ENCODE measurements at regions not wholly inside any gene's neighbourhood (a gene's known extent, or its start where the extent isn't known, plus 50 kb on each side); places are given as distances from the start of the nearest gene placed in this dataset.

DNA sequence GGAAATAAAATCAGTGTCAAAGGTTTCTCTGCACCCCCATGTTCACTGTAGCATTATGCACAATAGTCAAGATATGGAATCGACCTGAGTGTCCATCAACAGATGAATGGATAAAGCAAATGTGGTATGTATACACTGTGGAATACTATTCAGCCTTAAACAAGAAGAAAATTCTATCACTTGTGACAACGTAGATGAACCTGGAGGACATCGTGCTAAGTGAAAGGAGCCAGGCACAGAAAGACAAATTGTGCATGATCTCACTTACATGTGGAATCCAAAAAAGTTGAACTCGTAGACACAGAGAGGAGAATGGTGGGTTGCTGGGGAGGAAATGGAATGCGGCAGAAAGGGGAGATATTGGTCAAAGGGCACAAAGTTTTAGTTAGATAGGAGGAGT is 136.3 kb upstream of the ESR1 start:
- H3K9me3 ChIP-seq = no peaks in the 10 kb centered on the region
- H3K27me3 ChIP-seq = no peaks in the 10 kb centered on the region
- 79 to 85% methylated on average over 5 of the region's 5 CpGs for WGBS, 2 donors (ENCODE audit: low coverage in 1 of 2)
- H3K36me3 ChIP-seq = no peaks in the 10 kb centered on the region
- H3K4me3 ChIP-seq = no peak overlapping the region
- no peak overlapping the region for H3K27ac ChIP-seq
- TF ChIP-seq, protein P1, sequence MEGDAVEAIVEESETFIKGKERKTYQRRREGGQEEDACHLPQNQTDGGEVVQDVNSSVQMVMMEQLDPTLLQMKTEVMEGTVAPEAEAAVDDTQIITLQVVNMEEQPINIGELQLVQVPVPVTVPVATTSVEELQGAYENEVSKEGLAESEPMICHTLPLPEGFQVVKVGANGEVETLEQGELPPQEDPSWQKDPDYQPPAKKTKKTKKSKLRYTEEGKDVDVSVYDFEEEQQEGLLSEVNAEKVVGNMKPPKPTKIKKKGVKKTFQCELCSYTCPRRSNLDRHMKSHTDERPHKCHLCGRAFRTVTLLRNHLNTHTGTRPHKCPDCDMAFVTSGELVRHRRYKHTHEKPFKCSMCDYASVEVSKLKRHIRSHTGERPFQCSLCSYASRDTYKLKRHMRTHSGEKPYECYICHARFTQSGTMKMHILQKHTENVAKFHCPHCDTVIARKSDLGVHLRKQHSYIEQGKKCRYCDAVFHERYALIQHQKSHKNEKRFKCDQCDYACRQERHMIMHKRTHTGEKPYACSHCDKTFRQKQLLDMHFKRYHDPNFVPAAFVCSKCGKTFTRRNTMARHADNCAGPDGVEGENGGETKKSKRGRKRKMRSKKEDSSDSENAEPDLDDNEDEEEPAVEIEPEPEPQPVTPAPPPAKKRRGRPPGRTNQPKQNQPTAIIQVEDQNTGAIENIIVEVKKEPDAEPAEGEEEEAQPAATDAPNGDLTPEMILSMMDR (IDR thresholded peaks at IDR 0.05) = no peak
- no peak for TF ChIP-seq POLR2A (IDR thresholded peaks at IDR 0.05)
- no peak for TF ChIP-seq POLR2AphosphoS5 (IDR thresholded peaks at IDR 0.05)
- TF ChIP-seq EP300 (IDR thresholded peaks at IDR 0.05; ENCODE audit: low read depth) = no peak
- intact Hi-C loops (cut with DNase I; ENCODE audit: low total_unique reads) = no loop called here
- no peak for DNase-seq
- peaks cover 0 to 6% (median 0%) of the 10 kb centered on the region in 4 donors for H3K4me1 ChIP-seq
- in situ Hi-C loops (cut with MboI; ENCODE audit: low pct_ligation_motif_present in 1 of 4, low pct_unique_long_range_greater_than_20kb in 1 of 4, low sequenced_read_pairs in 3 of 4) = no loop called here

DNA sequence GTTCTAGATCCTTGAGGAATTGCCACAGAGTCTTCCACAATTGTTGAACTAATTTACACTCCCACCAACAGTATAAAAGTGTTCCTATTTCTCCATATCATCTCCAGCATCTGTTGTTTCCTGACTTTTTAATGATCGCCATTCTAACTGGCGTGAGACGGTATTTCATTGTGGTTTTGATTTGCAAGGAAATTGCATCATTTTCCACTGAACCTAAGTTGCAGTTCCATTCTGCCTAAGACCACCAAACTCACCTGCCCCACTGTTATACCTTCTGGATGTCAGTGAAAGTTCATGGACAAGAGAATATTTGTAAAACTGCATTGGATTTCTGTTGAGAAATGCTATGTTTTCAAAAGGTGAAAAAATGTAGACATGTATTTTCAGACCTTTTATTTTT is 132.9 kb upstream of the ESR1 start:
- WGBS, 2 donors (ENCODE audit: low coverage in 1 of 2) = 60 to 93% methylated on average over 3 of the region's 3 CpGs
- in situ Hi-C loops (cut with MboI; ENCODE audit: low pct_ligation_motif_present in 1 of 4, low pct_unique_long_range_greater_than_20kb in 1 of 4, low sequenced_read_pairs in 3 of 4) (no loop called here), intact Hi-C loops (cut with DNase I; ENCODE audit: low total_unique reads) (no loop called here)
- no peak for DNase-seq
- no peaks in the 10 kb centered on the region for H3K27me3 ChIP-seq
- H3K27ac ChIP-seq = no peak overlapping the region
- no peaks in the 10 kb centered on the region for H3K9me3 ChIP-seq
- H3K4me3 ChIP-seq = no peak overlapping the region
- no peak for TF ChIP-seq EP300 (IDR thresholded peaks at IDR 0.05; ENCODE audit: low read depth)
- TF ChIP-seq, protein P1 (IDR thresholded peaks at IDR 0.05) = no peak
- TF ChIP-seq POLR2AphosphoS5 (IDR thresholded peaks at IDR 0.05) = no peak
- TF ChIP-seq POLR2A (IDR thresholded peaks at IDR 0.05) = no peak
- H3K4me1 ChIP-seq = no peaks in the 10 kb centered on the region
- H3K36me3 ChIP-seq = no peaks in the 10 kb centered on the region

DNA sequence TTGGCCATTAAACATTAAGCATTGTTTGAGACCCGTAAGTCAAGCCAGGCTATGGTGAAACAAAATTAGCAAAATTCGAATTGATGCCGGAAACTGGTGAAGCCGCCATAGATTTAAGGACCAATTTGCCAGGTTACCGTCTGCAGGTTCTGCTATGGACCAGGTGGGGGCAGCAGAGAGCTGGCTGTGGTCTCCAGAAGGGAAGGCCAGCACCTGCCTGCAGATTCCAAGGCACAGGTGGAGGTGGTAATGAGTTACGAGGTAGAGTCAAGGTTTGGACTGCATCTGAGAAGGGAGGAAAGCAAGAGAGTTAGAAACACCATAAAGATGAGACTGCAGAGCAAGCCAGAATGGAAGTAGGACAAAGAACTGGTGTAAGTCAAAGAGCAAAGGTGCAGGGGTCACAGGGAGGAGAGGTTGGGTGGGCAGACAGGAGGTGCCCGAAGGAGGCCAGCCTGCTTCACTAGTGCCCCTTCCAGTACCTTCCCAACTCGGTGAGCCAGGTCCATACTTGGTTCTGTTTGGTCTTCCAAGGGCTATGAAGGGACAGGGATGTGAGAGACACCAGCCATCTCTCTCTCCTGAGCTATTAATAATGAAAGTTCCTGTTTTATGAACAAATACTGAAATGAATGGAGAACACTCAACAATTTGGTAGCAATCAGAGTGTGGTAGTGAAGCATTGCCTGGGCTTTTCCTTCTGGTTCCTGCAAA is 131.6 kb upstream of the ESR1 start:
- Histone ChIP-seq H3K36me3 (no peaks in the 10 kb centered on the region), H3K9me3 (no peaks in the 10 kb centered on the region), H3K4me3 (no peak overlapping the region), H3K27me3 (no peaks in the 10 kb centered on the region), H3K27ac (no peak overlapping the region), H3K4me1 (no peaks in the 10 kb centered on the region)
- WGBS, 2 donors (ENCODE audit: low coverage in 1 of 2) = 19 to 35% methylated on average over 5 to 8 of the region's 8 CpGs
- in situ Hi-C loops (cut with MboI; ENCODE audit: low pct_ligation_motif_present in 1 of 4, low pct_unique_long_range_greater_than_20kb in 1 of 4, low sequenced_read_pairs in 3 of 4) = loop anchor here in 2 of 4 donors (25.0 kb wide), 1 partner anchor 436 kb away; no protein-coding TSS in a partner anchor
- no peak for TF ChIP-seq EP300 (IDR thresholded peaks at IDR 0.05; ENCODE audit: low read depth)
- TF ChIP-seq, protein P1 (IDR thresholded peaks at IDR 0.05) = peak; percentile 64 to 83 (median 67)
- DNase-seq = peak; percentile 54
- intact Hi-C loops (cut with DNase I; ENCODE audit: low total_unique reads) = no loop called here

DNA sequence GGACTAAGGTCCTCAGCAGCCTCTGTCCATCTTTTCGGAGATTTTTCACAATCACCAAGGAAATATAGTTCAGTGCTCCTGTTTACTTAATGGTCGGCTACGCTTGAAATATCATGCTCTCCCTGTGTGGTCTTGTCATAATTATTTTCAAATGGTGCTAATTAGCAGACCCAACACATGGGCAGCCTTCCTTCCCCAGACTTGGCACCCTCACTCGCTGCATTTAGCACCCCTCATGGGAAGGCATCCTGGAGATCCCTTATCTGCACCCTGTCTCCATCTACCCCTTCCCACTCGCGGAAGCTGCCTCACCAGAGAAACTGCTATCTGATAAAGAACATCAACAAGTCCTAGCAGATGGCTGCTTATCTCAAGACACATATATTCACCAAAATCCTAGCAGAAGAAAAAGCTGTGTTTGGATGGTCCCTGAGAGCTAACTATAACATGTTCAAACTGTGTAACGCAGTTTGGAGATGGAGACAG is 131.0 kb upstream of the ESR1 start:
- WGBS, 2 donors (ENCODE audit: low coverage in 1 of 2) = 72 to 93% methylated on average over 3 to 7 of the region's 7 CpGs
- H3K27me3 ChIP-seq = no peaks in the 10 kb centered on the region
- no peak overlapping the region for H3K27ac ChIP-seq
- no peaks in the 10 kb centered on the region for H3K9me3 ChIP-seq
- in situ Hi-C loops (cut with MboI; ENCODE audit: low pct_ligation_motif_present in 1 of 4, low pct_unique_long_range_greater_than_20kb in 1 of 4, low sequenced_read_pairs in 3 of 4) (loop anchor here in 2 of 4 donors (25.0 kb wide), 1 partner anchor 436 kb away; no protein-coding TSS in a partner anchor), intact Hi-C loops (cut with DNase I; ENCODE audit: low total_unique reads) (no loop called here)
- no peak for DNase-seq
- H3K4me1 ChIP-seq = no peaks in the 10 kb centered on the region
- no peaks in the 10 kb centered on the region for H3K36me3 ChIP-seq
- TF ChIP-seq, protein P1 (IDR thresholded peaks at IDR 0.05) = no peak
- TF ChIP-seq POLR2AphosphoS5 (IDR thresholded peaks at IDR 0.05) (no peak), POLR2A (IDR thresholded peaks at IDR 0.05) (no peak), EP300 (IDR thresholded peaks at IDR 0.05; ENCODE audit: low read depth) (no peak)
- H3K4me3 ChIP-seq = no peak overlapping the region
